ENCODE measurements at regions not wholly inside any gene's neighbourhood (a gene's known extent, or its start where the extent isn't known, plus 50 kb on each side); places are given as distances from the start of the nearest gene placed in this dataset.

GRCh38 chr18:64717026-64717425 lies 568.1 kb upstream of the LINC00305 start:
- TF ChIP-seq RARB (CRISPR knock-in tag; IDR thresholded peaks at IDR 0.05): no peak
- TF ChIP-seq ZNF8 (CRISPR knock-in tag; IDR thresholded peaks at IDR 0.05): no peak
- TF ChIP-seq TSHZ2 (CRISPR knock-in tag; IDR thresholded peaks at IDR 0.05): no peak
- no peak for TF ChIP-seq ESRRG (CRISPR knock-in tag; IDR thresholded peaks at IDR 0.05)
- TF ChIP-seq ISL1 (CRISPR knock-in tag; IDR thresholded peaks at IDR 0.05): no peak
- no peak for TF ChIP-seq TCF4 (CRISPR knock-in tag; IDR thresholded peaks at IDR 0.05; ENCODE audit: borderline replicate concordance)
- TF ChIP-seq SNAI2 (CRISPR knock-in tag; IDR thresholded peaks at IDR 0.05): no peak
- no peak for TF ChIP-seq TOX (CRISPR knock-in tag; IDR thresholded peaks at IDR 0.05; ENCODE audit: borderline replicate concordance)
- no peak for TF ChIP-seq PPARA (CRISPR knock-in tag; IDR thresholded peaks at IDR 0.05; ENCODE audit: borderline replicate concordance)
- no peak for TF ChIP-seq CSDC2 (CRISPR knock-in tag; IDR thresholded peaks at IDR 0.05)
- ATAC-seq: no peak

- TF ChIP-seq ISL1 (CRISPR knock-in tag; IDR thresholded peaks at IDR 0.05) (no peak), ZNF70 (CRISPR knock-in tag; IDR thresholded peaks at IDR 0.05) (no peak), PPARA (CRISPR knock-in tag; IDR thresholded peaks at IDR 0.05; ENCODE audit: borderline replicate concordance) (no peak), OSR1 (CRISPR knock-in tag; IDR thresholded peaks at IDR 0.05) (no peak), ZNF8 (CRISPR knock-in tag; IDR thresholded peaks at IDR 0.05) (no peak), ESRRG (CRISPR knock-in tag; IDR thresholded peaks at IDR 0.05) (no peak), ZFP3 (CRISPR knock-in tag; IDR thresholded peaks at IDR 0.05) (no peak), ZNF565 (CRISPR knock-in tag; conservative IDR thresholded peaks at IDR 0.05; ENCODE audit: low read depth) (no peak)
- TF ChIP-seq, protein P1, sequence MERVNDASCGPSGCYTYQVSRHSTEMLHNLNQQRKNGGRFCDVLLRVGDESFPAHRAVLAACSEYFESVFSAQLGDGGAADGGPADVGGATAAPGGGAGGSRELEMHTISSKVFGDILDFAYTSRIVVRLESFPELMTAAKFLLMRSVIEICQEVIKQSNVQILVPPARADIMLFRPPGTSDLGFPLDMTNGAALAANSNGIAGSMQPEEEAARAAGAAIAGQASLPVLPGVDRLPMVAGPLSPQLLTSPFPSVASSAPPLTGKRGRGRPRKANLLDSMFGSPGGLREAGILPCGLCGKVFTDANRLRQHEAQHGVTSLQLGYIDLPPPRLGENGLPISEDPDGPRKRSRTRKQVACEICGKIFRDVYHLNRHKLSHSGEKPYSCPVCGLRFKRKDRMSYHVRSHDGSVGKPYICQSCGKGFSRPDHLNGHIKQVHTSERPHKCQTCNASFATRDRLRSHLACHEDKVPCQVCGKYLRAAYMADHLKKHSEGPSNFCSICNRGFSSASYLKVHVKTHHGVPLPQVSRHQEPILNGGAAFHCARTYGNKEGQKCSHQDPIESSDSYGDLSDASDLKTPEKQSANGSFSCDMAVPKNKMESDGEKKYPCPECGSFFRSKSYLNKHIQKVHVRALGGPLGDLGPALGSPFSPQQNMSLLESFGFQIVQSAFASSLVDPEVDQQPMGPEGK (CRISPR knock-in tag; IDR thresholded peaks at IDR 0.05; ENCODE audit: borderline replicate concordance): no peak
- ATAC-seq: no peak
Measured at GRCh38 chr18:64714086-64714485, 565.2 kb upstream of the LINC00305 start.

- no peak for ATAC-seq
- TF ChIP-seq CREB5 (CRISPR knock-in tag; IDR thresholded peaks at IDR 0.05; ENCODE audit: low read depth) (no peak), ARNTL (CRISPR knock-in tag; IDR thresholded peaks at IDR 0.05; ENCODE audit: borderline replicate concordance, low read depth) (no peak), RARB (CRISPR knock-in tag; IDR thresholded peaks at IDR 0.05) (no peak), BACH2 (CRISPR knock-in tag; IDR thresholded peaks at IDR 0.05; ENCODE audit: borderline replicate concordance) (no peak)
Measured at GRCh38 chr18:64713284-64713683, 564.4 kb upstream of the LINC00305 start.

DNA sequence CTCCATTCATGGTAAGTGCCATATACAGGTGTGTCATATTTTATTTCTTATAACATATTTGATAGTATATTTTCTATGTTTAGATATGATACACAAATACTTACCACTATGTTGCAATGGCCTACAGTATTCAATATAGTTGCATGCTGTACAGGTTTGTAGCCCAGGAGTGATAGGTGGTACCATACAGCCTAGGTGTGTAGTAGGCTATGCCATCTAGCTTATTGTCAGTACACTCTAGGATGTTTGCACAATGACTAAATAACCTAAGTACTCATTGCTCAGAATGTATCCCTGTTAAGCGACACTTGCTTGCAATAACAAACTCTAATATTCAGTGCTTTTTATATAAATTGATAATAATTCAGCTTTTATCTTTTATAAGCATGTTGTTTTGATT lies 563.1 kb upstream of the LINC00305 start:
- no peak for ATAC-seq
- no peak for TF ChIP-seq ISL1 (CRISPR knock-in tag; IDR thresholded peaks at IDR 0.05)
- TF ChIP-seq, protein P1 (CRISPR knock-in tag; IDR thresholded peaks at IDR 0.05; ENCODE audit: borderline replicate concordance): no peak
- no peak for TF ChIP-seq ZFP30 (CRISPR knock-in tag; IDR thresholded peaks at IDR 0.05)
- no peak for TF ChIP-seq TCF4 (CRISPR knock-in tag; IDR thresholded peaks at IDR 0.05; ENCODE audit: borderline replicate concordance)
- no peak for TF ChIP-seq TOX (CRISPR knock-in tag; IDR thresholded peaks at IDR 0.05; ENCODE audit: borderline replicate concordance)
- TF ChIP-seq TSHZ2 (CRISPR knock-in tag; IDR thresholded peaks at IDR 0.05): no peak
- TF ChIP-seq ZNF565 (CRISPR knock-in tag; conservative IDR thresholded peaks at IDR 0.05; ENCODE audit: low read depth): no peak
